GM23338 (cell line): ENCODE measurements at regions not wholly inside any gene's neighbourhood (a gene's known extent, or its start where the extent isn't known, plus 50 kb on each side); places are given as distances from the start of the nearest gene placed in this dataset.

Experiments
- CREB1 ChIP-seq: fragments of 250-450 bp; sonication (Bioruptor Pico); IDR thresholded peaks from 2 replicates; pipeline ENCODE4 v1.5.0; 2020; ENCODE audit warnings: low read depth, mild to moderate bottlenecking, moderate library complexity
- CTCF ChIP-seq, 2 experiments: fragments of 200-600 bp in 1 of 2; sonication (generic) in 1 of 2; conservative IDR thresholded peaks; 2 replicates each; pipeline versions ENCODE4 v1.5.1 to v1.6.1; 2016 to 2017; ENCODE audit warnings: antibody characterized with exemption in 2 of 2, low read depth in 2 of 2, mild to moderate bottlenecking in 2 of 2, moderate library complexity in 1 of 2
- ETS1 ChIP-seq: IDR thresholded peaks from 2 replicates; pipeline ENCODE4 v1.6.1; 2016; ENCODE audit warnings: antibody characterized with exemption
- EZH2 ChIP-seq: fragments of 200-600 bp; sonication (generic); IDR thresholded peaks from one replicate; pipeline ENCODE4 v1.8.0; 2017; ENCODE audit warnings: antibody characterized with exemption, mild to moderate bottlenecking, low read depth; ENCODE audit not compliant: unreplicated experiment
- EZH2phosphoT487 ChIP-seq: fragments of 200-600 bp; sonication (generic); IDR thresholded peaks from one replicate; pipeline ENCODE4 v1.8.1; 2018; ENCODE audit warnings: antibody characterized with exemption; ENCODE audit not compliant: unreplicated experiment
- JUNB ChIP-seq: IDR thresholded peaks from one replicate; pipeline ENCODE4 v1.6.1; 2016; ENCODE audit warnings: antibody characterized with exemption; ENCODE audit not compliant: unreplicated experiment
- NANOG ChIP-seq: IDR thresholded peaks from 2 replicates; pipeline ENCODE4 v1.6.1; 2016; ENCODE audit warnings: antibody characterized with exemption, borderline replicate concordance
- POLR2AphosphoS5 ChIP-seq: IDR thresholded peaks from 2 replicates; pipeline ENCODE4 v1.6.1; 2016; ENCODE audit warnings: antibody characterized with exemption, low read depth
- REST ChIP-seq: IDR thresholded peaks from one replicate; pipeline ENCODE4 v1.6.1; 2018; ENCODE audit warnings: antibody characterized with exemption; ENCODE audit not compliant: unreplicated experiment
- STAT1 ChIP-seq: IDR thresholded peaks from one replicate; pipeline ENCODE4 v1.6.1; 2016; ENCODE audit warnings: antibody characterized with exemption; ENCODE audit not compliant: unreplicated experiment
- ZNF114 ChIP-seq: fragments of 250-450 bp; sonication (Bioruptor Pico); IDR thresholded peaks from 2 replicates; pipeline ENCODE4 v1.5.0; 2020; ENCODE audit warnings: mild to moderate bottlenecking, moderate library complexity
- ZNF331 ChIP-seq: fragments of 250-450 bp; sonication (Bioruptor Pico); IDR thresholded peaks from 2 replicates; pipeline ENCODE4 v1.5.0; 2020; ENCODE audit warnings: low read depth, mild to moderate bottlenecking, moderate library complexity
- ZNF462 ChIP-seq: fragments of 250-450 bp; sonication (Bioruptor Pico); IDR thresholded peaks from 2 replicates; pipeline ENCODE4 v1.5.0; 2020; ENCODE audit warnings: mild to moderate bottlenecking, moderate library complexity

GRCh38 chrX:69038816-69039215 lies 126.4 kb downstream of the PJA1 start:
- no peak for TF ChIP-seq EZH2
- TF ChIP-seq REST = no peak
- TF ChIP-seq CTCF (conservative IDR thresholded peaks at IDR 0.05; ENCODE audit: low read depth in 2 of 2) = no peak
- TF ChIP-seq ZNF331 (CRISPR knock-in tag) = no peak
- no peak for TF ChIP-seq CREB1 (CRISPR knock-in tag)
- TF ChIP-seq POLR2AphosphoS5 = no peak
- TF ChIP-seq EZH2phosphoT487 = no peak
- no peak for TF ChIP-seq JUNB
- TF ChIP-seq ZNF114 (CRISPR knock-in tag) = no peak
- TF ChIP-seq ETS1 = no peak
- no peak for TF ChIP-seq NANOG
- TF ChIP-seq STAT1 = no peak
- no peak for TF ChIP-seq ZNF462 (CRISPR knock-in tag)
